ENCODE measurements at regions not wholly inside any gene's neighbourhood (a gene's known extent, or its start where the extent isn't known, plus 50 kb on each side); places are given as distances from the start of the nearest gene placed in this dataset.

- no peak for TF ChIP-seq CTCF (IDR thresholded peaks at IDR 0.05; ENCODE audit: low read depth, low read length)
- no peak for TF ChIP-seq POLR2A (IDR thresholded peaks at IDR 0.05; ENCODE audit: extremely low read depth, insufficient read length)
- TF ChIP-seq MYC (IDR thresholded peaks at IDR 0.05; ENCODE audit: low read depth, low read length) = no peak
- TF ChIP-seq MAX (IDR thresholded peaks at IDR 0.05; ENCODE audit: low read depth, low read length) = no peak
Observed at GRCh38 chr9:108467161-108467560, 388.6 kb downstream of the ACTL7B start.
